Sciatic nerve (tissue), 2 donors: ENCODE measurements at regions not wholly inside any gene's neighbourhood (a gene's known extent, or its start where the extent isn't known, plus 50 kb on each side); places are given as distances from the start of the nearest gene placed in this dataset.
"Not testable (repeated sequence)": the region's sequence is repeated elsewhere in the genome, so short reads cannot be mapped to it uniquely, and the experiment has no call there.

ENCODE experiments used
- ATAC-seq: fragments of 200-7000 bp; cut with Tn5 transposase; one replicate; pipeline ENCODE4 v1.9.1; 2020; ENCODE audit warnings: mild to moderate bottlenecking, moderate library complexity
- DNase-seq: peaks from one replicate; pipeline ENCODE4 v3.0.0-alpha.2; 2020; ENCODE audit warnings: low spot score
- intact Hi-C: fragments of 100-400 bp; cut with DNase I; formaldehyde crosslinking; loops from one replicate; pipeline ENCODE4 v1.14.2; 2022
- donor health status: DM: no; HTN: no; CAD: no.
- donor health status: DM: no; HTN: no; CAD: no.

DNA sequence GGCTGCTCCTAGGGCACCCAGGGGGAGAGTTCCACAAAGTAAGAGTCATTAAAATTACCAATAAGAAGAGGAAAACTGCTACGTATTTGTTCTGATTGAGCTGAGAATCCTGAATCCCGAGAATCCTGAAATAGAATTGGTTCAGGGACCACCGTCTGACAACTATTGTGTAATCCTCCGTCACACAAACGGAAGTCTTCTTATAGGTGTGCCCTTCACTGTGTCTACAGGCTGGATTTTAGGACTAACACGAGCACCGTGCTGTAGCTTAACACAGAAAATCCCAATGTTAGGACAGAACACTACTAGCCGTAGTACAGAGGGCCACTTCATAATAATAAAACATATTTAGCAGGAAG is 50.6 kb upstream of the RNF182 start:
- ATAC-seq = no peak
- intact Hi-C loops = no loop called here
- no peak for DNase-seq

- peak; percentile 56 for ATAC-seq
- peak; percentile 77 for DNase-seq
- intact Hi-C loops = no loop called here
Observed at GRCh38 chr6:13873288-13874190, 51.2 kb upstream of the RNF182 start.

- ATAC-seq = peak; percentile 46
- intact Hi-C loops = no loop called here
- DNase-seq = no peak
Observed at GRCh38 chr6:13872681-13873080, 52.1 kb upstream of the RNF182 start.

GRCh38 chr6:13872006-13872405 is 52.7 kb upstream of the RNF182 start:
- DNase-seq, intact Hi-C loops, ATAC-seq: not testable (repeated sequence)

GRCh38 chr6:13870214-13870830 is 54.4 kb upstream of the RNF182 start:
- ATAC-seq = peak; percentile 66
- no peak for DNase-seq
- intact Hi-C loops = no loop called here

DNA sequence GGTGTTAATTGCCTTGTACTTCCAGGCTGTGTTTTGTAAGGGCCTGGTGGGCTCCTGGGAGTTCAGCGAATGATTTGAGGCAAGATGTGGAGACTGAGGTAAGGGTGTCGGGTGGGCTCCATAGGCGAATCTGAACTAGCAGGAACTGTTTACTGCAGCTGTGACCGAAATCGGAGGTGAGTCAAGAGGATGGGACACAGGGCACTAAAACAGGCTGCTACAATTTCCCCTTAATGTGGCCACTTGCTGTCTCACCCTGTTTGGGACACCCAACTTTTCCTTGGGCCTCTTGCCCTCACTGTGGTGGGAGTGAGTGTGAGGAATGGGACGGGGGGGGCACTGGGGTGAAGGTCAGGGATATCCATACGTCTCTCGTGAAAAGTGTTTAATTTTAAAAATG is 53.9 kb upstream of the MCUR1 start:
- no peak for DNase-seq
- no peak for ATAC-seq
- intact Hi-C loops = no loop called here

DNA sequence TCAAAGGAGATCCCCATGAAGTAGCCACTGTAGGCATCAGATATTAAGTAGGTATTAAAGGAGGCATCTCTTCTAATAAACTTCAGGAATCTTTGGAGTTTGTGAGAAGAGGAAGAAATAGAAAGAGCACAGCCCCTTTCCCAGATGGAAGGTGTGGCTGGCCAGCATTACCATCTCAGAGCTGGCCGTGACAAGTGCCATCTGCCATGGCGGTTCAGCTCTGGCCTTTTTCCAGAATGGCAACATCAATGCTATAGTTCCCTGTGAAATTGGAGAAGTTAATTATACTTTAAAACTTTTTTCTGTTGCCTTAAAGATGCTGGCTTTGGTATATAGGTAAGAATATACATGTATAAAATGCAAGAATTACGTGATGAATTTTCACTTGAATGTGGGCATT is 51.9 kb upstream of the MCUR1 start:
- intact Hi-C loops = loop anchor here (2.0 kb wide), 1 partner anchor 70 kb away; no protein-coding TSS in a partner anchor
- ATAC-seq (no peak), DNase-seq (no peak)

DNA sequence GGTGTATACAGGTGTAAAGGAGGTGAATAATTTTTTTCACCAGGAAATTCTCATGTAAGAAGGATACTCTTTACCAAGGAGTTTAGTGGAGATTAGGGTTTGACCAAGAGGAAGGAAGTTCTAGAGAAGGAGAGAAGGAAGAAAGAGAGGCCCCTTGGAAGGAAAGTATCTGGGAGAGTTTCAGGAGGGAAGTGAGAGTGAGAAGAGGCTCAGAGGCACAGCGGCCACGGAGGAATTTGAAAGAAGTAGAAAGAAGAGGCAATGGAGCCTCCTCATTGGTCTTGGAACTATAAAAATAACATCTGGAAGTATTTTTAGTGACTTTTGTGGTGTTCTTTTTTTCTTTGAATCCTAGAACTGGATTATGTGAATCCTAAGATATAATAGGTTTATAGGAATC is 50.8 kb upstream of the MCUR1 start:
- no peak for ATAC-seq
- intact Hi-C loops = no loop called here
- DNase-seq = no peak

DNA sequence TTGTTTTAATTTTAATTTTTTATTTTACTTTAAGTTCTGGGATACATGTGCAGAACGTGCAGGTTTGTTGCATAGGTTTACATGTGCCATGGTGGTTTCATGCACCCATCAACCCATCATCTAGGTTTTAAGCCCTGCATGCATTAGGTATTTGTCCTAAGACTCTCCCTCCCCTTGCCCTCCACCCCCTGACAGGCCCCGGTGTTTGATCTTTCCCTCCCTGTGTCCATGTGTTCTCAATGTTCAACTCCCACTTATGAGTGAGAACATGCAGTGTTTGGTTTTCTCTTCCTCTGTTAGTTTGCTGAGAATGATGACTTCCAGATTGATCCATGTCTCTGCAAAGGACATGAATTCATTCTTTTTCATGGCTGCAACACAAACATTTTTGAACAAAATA is 50.3 kb upstream of the MCUR1 start:
- ATAC-seq, intact Hi-C loops, DNase-seq: not testable (repeated sequence)
